Loucy (cell line): ENCODE measurements at regions not wholly inside any gene's neighbourhood (a gene's known extent, or its start where the extent isn't known, plus 50 kb on each side); places are given as distances from the start of the nearest gene placed in this dataset.

ENCODE experiments used
- H2AFZ ChIP-seq: fragments of 200-600 bp; sonication (generic); 2 replicates; pipeline ENCODE4 v1.6.0; 2016; ENCODE audit warnings: antibody characterized with exemption, mild to moderate bottlenecking, low read length, moderate library complexity
- H3F3A ChIP-seq: fragments of 200-600 bp; 2 replicates; pipeline ENCODE4 v1.6.0; 2016; ENCODE audit warnings: antibody characterized with exemption, low read depth, mild to moderate bottlenecking
- H3K27me3 ChIP-seq: fragments of 200-600 bp; sonication (generic); 2 replicates; pipeline ENCODE4 v1.6.1; 2014; ENCODE audit warnings: low read length, mild to moderate bottlenecking; ENCODE audit not compliant: insufficient read depth, poor library complexity, severe bottlenecking
- H3K36me3 ChIP-seq: fragments of 200-600 bp; sonication (generic); 2 replicates; pipeline ENCODE4 v1.6.1; 2016; ENCODE audit warnings: low read length; ENCODE audit not compliant: insufficient read depth
- H3K4me1 ChIP-seq: fragments of 200-600 bp; sonication (generic); 2 replicates; pipeline ENCODE4 v1.5.1; 2014; ENCODE audit warnings: low read length, mild to moderate bottlenecking; ENCODE audit not compliant: insufficient read depth, poor library complexity, severe bottlenecking
- H3K4me2 ChIP-seq: fragments of 200-600 bp; sonication (generic); 2 replicates; pipeline ENCODE4 v1.6.0; 2014; ENCODE audit warnings: antibody characterized with exemption, low read length, low read depth, mild to moderate bottlenecking; ENCODE audit not compliant: poor library complexity, severe bottlenecking
- H3K4me3 ChIP-seq: fragments of 200-600 bp; sonication (generic); 2 replicates; pipeline ENCODE4 v1.5.1; 2014; ENCODE audit warnings: low read length, mild to moderate bottlenecking, mixed read lengths; ENCODE audit not compliant: poor library complexity, severe bottlenecking
- H3K79me2 ChIP-seq: fragments of 200-600 bp; sonication (generic); 2 replicates; pipeline ENCODE4 v1.6.1; 2014; ENCODE audit warnings: low read length; ENCODE audit not compliant: insufficient read depth
- H3K9ac ChIP-seq: fragments of 200-600 bp; sonication (generic); 2 replicates; pipeline ENCODE4 v1.6.0; 2014; ENCODE audit warnings: mild to moderate bottlenecking, low read depth, low read length, moderate library complexity; ENCODE audit not compliant: poor library complexity, severe bottlenecking
- H3K9me2 ChIP-seq: fragments of 200-600 bp; sonication (generic); replicated peaks from 2 replicates; pipeline ENCODE4 v1.6.1; 2016; ENCODE audit warnings: low read depth, low read length, mixed read lengths
- H3K9me3 ChIP-seq: fragments of 200-600 bp; sonication (generic); 2 replicates; pipeline ENCODE4 v1.6.1; 2014; ENCODE audit warnings: mild to moderate bottlenecking, antibody characterized with exemption, low read length, low read depth; ENCODE audit not compliant: insufficient read depth
- H4K20me1 ChIP-seq: fragments of 200-600 bp; sonication (generic); 2 replicates; pipeline ENCODE4 v1.6.0; 2014; ENCODE audit warnings: antibody characterized with exemption, low read length, mild to moderate bottlenecking; ENCODE audit not compliant: insufficient read depth, poor library complexity, severe bottlenecking
- CTCF ChIP-seq: fragments of 200-600 bp; sonication (generic); conservative IDR thresholded peaks from 2 replicates; pipeline ENCODE4 v1.5.1; 2014; ENCODE audit warnings: mild to moderate bottlenecking, antibody characterized with exemption, low read length
- EZH2phosphoT487 ChIP-seq: fragments of 200-600 bp; IDR thresholded peaks from 2 replicates; pipeline ENCODE4 v1.6.1; 2018; ENCODE audit warnings: antibody characterized with exemption, mild to moderate bottlenecking, moderate library complexity, borderline replicate concordance

- Histone ChIP-seq H3K27me3 (no peaks in the 10 kb centered on the region), H3K79me2 (no peaks in the 10 kb centered on the region), H3K9me3 (no peaks in the 10 kb centered on the region), H3K4me1 (no peaks in the 10 kb centered on the region), H2AFZ (no peak overlapping the region), H3K9ac (no peak overlapping the region), H4K20me1 (no peaks in the 10 kb centered on the region), H3F3A (no peaks in the 10 kb centered on the region), H3K9me2 (no peaks in the 10 kb centered on the region), H3K4me2 (no peak overlapping the region), H3K36me3 (no peaks in the 10 kb centered on the region), H3K4me3 (no peak overlapping the region)
- TF ChIP-seq EZH2phosphoT487: no peak
- no peak for TF ChIP-seq CTCF
Observed at GRCh38 chr2:145689277-145689676, 1169.4 kb upstream of the ZEB2 start.

- Histone ChIP-seq H3K4me1 (no peaks in the 10 kb centered on the region), H3K9me3 (no peaks in the 10 kb centered on the region), H3K9ac (no peak overlapping the region), H3K9me2 (no peaks in the 10 kb centered on the region), H2AFZ (no peak overlapping the region), H3K27me3 (no peaks in the 10 kb centered on the region), H3K4me3 (no peak overlapping the region), H3K79me2 (no peaks in the 10 kb centered on the region), H4K20me1 (no peaks in the 10 kb centered on the region), H3K36me3 (no peaks in the 10 kb centered on the region), H3K4me2 (no peak overlapping the region), H3F3A (no peaks in the 10 kb centered on the region)
- TF ChIP-seq CTCF (no peak), EZH2phosphoT487 (no peak)
Observed at GRCh38 chr2:145688156-145688555, 1168.2 kb upstream of the ZEB2 start.

- no peak overlapping the region for H3K9ac ChIP-seq
- no peaks in the 10 kb centered on the region for H3F3A ChIP-seq
- no peak overlapping the region for H3K4me2 ChIP-seq
- no peak overlapping the region for H2AFZ ChIP-seq
- H3K4me3 ChIP-seq: no peak overlapping the region
- no peaks in the 10 kb centered on the region for H3K9me3 ChIP-seq
- TF ChIP-seq CTCF (no peak), EZH2phosphoT487 (no peak)
- H3K79me2 ChIP-seq: no peaks in the 10 kb centered on the region
- no peaks in the 10 kb centered on the region for H3K36me3 ChIP-seq
- no peaks in the 10 kb centered on the region for H3K4me1 ChIP-seq
- H3K27me3 ChIP-seq: no peaks in the 10 kb centered on the region
- no peaks in the 10 kb centered on the region for H4K20me1 ChIP-seq
- H3K9me2 ChIP-seq: no peaks in the 10 kb centered on the region
Observed at GRCh38 chr2:145687442-145688134, 1167.7 kb upstream of the ZEB2 start.
